Suppressor macrophage treated with lipopolysaccharide for 1 hour (primary cell): ENCODE measurements at regions not wholly inside any gene's neighbourhood (a gene's known extent, or its start where the extent isn't known, plus 50 kb on each side); places are given as distances from the start of the nearest gene placed in this dataset.

Experiments
- DNase-seq, 3 donors: peaks; one replicate each; pipeline ENCODE4 v3.0.0-alpha.2; 2020 to 2022

DNA sequence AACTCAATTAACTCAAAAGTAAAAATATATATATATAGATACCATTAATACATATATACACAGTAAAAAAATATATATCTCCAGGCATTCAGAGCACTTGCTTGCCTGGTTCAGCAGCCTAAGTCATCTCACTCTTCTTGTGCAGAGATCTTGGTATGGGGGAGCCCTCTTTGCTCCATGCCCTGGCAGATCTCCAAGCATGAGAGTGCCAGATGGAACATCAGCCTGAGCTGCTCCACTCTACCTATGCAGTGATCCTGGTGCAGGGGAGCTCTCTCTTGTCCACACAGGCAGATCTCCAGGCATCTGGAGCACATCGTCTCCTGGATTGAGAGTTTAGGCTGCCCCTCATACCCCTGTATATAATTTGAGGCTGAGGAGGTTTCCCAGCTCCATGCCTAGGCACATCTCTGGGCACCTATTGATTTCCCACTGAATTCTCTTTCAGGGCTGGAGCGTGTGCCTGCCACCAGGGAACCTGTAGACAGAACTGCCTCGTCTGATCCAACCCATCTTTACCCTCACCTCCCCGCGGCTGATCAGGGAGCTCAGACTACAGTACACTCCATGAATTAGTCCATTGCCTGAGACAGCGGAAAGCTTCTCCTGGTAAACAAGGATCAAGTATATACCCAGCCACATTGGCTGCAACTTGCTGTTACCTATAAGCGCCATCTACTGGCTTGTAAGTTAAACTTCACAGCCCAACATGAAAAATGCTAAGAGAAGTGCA is 342.4 kb upstream of the GRIA1 start:
- peak in 2 of 3 donors; percentile 0 to 2 for DNase-seq

DNA sequence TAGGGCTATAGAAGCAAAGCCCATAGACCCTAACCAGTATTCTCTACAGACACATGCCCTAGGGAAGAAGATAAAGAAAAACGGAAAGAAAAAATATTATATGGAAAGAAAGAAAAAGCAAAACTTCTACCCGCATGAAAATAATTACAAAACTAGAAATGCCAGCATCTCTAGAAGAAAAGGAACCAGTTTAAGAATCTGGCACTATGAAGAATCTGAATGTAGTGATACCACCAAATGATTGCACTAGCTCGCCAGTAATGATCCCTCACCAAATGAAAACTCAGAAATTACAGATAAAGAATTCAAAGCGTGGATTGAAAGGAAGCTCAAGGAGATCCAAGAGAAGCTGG is 341.9 kb upstream of the GRIA1 start:
- DNase-seq: no peak

DNA sequence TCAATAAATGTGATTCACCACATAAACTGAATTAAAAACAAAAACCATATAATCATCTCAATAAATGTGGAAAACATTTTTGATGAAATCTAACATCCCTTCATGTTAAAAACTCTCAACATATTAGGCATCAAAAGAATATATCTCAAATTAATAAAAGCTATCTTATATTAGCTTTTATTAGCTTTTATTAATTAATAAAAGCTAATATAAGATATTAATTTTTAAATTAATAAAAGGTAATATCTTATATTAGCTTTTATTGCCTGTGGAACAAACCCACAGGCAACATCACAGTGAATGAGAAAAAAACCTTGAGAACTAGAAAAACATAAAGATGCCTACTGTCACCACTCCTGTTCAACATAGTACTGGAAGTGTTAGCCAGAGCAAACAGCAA is 338.9 kb upstream of the GRIA1 start:
- no peak for DNase-seq

DNA sequence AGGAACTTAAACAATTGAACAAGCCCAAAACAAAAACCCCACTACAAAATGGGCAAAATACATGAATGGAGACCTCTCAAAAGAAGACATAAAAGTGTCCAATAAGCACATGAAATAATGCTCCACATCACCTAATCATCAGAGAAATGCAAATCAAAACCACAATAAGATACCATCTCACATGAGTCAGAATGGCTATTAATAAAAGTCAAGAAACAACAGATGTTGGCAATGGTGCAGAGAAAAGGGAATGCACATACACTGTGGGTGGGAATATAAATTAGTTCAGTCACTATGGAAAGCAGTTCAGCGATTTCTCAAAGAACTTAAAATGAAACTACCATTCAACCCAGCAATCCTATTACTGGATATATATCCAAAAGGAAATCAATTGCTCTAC is 337.4 kb upstream of the GRIA1 start:
- DNase-seq: no peak

DNA sequence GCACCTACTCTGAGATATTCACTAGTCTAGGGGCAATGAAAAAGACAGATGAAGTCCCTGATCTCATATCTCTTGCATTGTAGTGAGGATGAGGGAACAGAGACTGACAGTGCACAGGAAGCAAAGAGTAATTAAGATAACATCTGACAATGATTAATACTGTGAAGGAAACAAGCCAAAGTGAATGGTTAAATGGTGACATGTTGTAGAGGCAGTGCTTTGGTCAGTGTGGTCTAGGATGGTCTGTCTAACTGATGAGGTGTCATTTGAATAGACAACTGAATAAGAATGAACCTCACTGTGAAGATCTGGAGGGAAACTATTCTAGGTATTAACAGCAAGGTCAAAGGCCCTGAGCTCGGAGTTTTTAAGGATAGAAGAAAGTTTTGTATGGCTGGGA is 333.3 kb upstream of the GRIA1 start:
- no peak for DNase-seq

DNA sequence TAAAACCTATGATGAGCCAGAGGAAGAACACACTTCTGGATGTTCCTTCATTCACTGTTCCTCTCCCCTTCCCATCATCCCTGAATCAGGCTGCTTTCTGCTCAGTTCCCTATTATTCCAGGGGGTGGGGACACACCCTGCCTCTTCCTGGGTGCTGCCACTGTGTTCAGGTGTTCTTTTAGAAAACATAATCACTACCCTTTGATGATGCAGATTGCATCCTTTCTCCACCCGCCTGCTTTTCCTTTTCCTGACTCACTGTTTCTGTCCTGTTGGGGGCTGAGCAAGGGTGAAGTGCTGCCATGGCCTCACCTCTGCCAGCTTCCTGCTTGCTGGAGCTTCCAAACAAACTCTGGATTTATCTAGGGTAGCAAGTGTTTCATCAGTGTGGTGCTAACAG is 331.9 kb upstream of the GRIA1 start:
- DNase-seq: no peak

DNA sequence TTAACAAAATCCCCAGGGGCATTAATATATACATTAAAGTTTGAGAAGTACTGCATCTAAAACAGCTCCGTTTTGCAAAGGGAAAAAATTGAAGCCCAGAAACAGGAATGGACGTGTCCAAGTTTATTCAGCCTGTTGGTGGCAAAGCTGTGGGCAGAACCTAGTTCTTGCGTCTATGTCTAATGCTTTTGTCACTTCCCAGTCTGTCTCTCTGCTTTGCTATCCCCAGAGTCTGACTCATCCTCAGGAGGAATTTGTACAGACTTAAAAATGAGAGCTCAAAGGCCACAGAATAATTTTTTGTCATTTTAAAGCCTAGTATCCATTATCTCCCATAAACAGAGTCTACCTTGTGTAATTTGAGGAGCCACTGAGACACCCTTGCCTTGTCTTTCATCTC is 330.9 kb upstream of the GRIA1 start:
- no peak for DNase-seq

DNA sequence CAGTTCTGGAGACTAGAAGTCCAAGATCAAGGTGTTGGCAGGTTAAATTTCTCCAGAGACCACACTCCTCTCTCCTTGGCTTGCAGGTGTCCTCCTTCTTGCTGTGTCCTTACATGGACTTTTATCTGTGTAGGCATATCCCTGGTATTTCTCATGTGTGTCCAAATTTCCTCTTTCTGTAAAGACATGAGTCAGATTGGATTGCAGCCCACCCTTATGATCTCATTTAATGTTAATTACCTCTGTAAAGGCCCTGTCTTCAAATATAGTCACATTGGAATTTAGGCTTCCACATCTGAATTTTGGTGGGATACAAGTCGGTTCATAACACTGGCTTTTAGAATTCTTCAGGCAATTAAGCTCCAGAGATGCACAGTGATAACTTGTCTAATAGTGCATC is 322.2 kb upstream of the GRIA1 start:
- no peak for DNase-seq

DNA sequence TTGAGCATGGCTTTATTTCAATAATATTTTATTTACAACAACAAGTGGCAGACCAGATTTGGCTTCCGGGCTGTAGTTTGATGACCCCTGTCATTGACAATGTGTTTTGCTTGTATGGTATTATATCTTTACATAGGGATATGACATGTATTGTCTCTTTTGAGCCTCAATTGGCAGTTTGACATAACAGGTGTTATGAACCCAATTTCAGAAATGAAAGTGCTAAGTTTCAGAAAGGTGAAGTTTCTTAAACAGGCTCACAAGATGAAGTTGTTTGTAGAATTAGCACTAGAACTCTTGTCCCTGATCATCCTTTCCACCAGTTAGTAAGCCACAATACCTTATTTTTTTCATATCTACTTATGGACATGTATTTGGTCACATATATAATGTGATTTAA is 303.0 kb upstream of the GRIA1 start:
- no peak for DNase-seq

DNA sequence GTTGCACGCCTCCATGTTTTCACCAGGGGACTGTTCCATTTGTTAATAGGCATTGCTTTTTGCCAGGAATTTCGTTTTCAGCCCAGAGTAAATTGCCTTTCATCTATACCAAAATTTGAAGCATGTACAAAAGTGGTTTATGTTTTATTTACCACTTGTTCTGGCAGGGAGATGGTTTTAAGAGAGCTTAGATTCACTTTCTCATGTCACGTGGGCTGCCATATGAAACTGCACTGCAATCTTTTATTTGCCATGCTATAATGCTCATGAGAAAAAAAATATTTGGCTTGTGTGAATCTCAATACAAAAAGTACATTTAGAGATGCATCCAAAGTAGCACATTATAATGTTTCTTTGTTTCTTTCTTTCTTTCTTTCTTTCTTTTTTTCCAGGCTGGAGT is 284.1 kb upstream of the GRIA1 start:
- no peak for DNase-seq

DNA sequence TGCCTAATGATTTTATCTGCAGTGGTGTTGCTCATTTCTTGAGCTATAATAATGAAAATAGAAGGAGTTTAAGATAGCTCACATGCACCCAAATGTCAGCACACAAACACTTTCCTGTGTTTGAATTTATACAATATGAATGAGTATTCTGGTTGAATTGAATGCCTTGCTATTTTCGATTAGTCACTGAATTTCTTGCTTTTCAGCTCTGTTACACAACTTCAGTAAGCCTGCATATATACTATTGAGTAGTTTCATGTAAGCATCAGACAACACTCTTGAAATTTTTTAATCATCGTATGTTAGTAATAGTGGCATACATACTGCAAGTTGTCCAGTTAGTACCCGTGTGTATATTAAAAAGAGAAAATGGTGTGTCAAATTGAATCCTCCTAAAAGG is 281.5 kb upstream of the GRIA1 start:
- no peak for DNase-seq

DNA sequence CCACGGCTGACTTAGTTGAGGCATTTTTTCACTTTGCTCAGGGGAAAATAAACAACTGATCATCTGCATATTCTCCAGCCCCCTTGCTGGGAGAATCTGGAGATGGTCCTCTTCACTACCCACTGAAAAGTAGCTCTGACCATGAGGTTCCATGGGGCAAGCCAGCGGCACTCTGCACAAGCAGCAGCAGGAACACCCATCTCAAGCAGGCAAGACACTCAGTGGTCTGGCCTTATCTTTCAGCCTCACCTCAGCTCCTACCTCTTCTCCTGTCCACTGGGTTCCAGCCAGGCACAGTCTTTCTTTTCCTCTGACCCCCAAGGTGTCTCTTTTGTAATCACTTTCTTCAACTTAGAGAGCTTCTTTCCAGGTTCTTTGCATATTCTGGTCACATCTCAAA is 280.8 kb upstream of the GRIA1 start:
- DNase-seq: no peak

DNA sequence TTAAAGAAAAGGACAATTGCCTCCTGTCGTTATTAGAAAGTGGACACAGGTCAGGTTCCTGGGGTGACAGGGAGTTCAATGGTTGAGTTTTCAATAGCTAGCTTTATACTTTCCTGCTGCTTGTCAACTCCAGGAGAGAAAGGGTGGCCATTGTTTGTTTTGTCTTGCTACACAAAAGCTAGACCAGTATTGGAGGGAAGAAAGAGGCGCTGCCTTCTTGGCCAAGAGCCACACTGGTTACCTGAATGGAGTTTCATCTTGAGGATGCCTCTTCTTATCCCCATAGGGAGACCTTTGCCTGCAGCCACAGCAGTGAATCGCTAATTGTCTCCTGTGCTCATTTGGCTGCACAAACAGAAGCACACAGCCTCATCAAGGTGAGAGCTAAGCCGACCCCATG is 279.4 kb upstream of the GRIA1 start:
- no peak for DNase-seq

DNA sequence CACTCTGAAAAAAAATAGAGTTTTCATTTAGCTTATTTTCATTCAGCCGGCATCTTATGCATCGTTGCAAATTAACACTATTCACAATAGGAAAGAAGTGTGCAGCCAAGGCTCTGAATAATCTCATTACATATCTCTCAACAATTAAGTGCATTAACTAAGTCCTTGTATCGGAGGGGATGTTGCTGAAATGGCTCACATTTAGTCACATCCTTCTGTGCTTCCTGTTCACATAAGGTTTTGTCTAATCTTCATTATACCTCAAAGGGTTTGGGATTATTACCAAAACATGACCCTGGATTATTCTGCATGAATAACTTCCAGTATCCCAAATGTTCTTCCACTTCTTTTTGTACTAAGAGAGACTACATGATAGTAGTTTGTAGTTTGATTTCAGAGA is 278.0 kb upstream of the GRIA1 start:
- no peak for DNase-seq

DNA sequence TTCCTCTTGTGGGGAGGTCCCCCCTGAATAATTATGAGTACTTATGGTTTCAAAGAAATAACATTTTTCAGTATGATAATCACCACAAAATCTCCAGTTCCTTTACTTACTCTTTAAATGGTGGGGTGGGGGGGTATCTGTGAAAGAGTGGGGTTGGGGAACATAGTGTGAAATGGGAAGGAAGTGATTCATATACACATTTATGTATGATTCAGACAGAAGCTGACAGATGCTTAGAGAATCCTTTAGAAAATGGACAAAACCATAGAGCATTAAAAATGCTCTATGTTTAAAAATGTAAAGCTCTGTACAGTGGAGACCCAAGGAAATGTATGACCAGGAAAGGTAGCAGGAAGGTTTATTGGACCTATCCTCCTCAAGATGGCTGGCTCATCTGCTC is 267.5 kb upstream of the GRIA1 start:
- DNase-seq: no peak

DNA sequence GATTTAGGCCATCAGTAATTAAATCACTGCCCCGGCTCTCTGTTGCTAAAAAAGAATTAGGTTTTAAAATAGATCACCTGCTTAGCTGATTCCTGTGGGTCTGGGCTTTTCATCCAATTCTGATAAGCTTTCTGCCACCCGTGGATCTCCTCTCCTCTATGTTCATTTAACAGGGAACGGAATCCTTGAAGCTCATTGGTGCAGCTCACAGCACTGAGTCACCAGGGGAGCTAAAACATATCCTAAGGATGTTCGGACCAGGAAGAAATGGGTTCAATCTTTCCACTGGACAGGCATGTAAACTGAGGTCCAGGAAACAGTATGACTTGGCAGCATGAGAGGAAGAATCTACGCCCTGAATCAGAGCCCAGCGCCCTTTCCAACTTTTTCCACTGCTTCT is 267.1 kb upstream of the GRIA1 start:
- DNase-seq: no peak

DNA sequence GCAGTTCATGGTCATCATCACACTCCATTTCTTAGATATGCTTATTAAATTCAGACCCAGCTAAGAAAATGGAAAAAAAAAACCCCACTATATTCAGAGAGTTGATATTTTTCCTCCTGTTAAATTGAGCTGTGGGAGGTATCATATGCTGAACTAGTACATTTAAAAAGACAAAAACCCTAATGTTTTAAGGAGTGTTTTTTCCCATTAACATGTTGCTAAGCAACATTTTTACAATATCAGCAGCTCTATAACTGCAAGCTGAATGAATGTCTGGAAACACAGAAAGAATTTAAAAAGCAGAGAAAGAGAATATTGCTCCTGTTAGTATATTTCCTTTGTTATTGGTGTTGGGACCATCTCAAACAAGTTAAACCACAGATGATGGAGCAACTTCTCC is 265.8 kb upstream of the GRIA1 start:
- no peak for DNase-seq

DNA sequence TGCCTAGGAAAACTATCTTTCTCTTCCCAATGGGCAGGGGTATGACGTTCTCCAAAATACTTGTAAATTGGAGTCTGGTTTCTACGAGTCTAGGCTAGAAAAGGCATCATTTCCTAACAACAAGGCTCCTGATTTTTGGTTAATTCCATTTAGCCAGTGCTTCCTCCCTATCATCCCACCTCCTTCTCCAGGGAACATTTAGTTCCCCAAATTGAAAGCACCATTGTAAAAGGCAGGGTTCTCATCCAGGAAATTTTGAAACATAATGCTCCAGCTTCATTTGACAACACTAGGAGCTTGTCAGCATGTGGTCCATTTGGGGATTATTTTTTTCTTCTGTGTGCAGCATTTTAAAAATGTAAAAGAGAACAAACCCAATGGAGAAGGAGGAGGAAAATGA is 256.5 kb upstream of the GRIA1 start:
- DNase-seq: no peak

DNA sequence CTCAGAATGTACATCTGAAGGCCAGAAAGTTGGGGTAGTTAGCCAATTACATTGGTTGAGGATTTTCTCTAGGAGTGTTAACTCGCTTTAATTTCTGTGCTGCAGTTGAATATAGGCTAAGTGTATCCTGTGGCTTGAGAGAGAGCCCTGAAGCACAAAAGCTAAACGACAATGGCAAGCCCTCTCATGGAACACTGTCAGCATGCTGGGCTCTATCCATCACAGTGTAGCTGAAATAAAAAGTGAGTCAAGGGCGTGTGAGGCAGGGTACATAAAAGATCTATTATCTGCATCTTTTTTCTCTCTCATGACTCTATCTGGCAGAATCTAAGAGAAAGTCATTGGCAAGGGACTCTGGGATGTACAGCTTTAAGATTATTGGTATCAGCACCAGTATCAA is 254.2 kb upstream of the GRIA1 start:
- DNase-seq: no peak

DNA sequence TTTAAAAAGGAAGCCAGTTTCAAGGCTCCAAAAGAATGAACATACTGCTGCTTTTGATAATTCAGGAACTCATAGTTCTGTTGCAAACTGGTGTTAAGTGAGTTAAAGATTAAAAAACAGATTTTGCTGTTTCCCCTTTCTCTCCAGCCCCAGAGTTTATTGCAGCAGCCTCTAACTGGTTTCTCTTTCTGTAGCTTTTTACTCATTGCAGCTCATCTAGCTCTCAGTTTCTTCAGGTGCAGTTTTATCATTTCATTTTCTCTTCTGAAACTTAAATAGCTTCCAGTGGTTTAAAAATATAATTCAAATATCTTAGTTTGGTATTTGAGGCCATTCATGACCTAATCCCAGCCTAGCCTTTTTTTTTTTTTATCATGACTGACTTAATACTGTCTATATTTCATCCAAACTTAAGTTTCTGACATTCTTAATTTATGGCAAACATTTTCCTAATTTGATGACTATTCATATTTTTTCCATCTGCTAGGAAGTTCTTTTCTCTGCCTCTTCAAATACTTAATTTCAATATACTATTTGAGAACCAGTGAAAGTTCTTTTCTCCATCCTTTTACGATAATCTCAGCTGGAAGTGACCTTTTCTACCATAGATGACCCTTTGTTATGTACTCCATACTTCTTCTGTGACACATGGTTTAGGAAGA is 252.7 kb upstream of the GRIA1 start:
- no peak for DNase-seq

DNA sequence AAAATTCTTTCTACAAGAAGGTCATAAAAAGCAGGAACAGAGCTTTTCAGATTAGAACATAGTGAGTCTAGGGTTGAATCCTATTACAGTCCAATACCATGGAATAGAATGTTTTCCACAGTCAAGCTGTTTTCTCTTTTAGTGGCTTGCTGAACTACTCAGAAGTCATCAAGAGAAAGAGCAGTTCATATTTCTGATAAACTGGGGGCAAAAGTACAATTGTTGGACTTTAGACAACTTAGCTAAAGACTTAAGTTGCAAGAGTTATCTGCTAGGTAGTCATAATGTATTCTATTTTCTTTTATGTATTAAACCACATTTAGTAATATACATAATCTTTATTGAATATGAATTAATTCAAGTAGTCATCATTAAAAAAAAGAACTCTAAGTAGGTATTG is 233.1 kb upstream of the GRIA1 start:
- DNase-seq: no peak

DNA sequence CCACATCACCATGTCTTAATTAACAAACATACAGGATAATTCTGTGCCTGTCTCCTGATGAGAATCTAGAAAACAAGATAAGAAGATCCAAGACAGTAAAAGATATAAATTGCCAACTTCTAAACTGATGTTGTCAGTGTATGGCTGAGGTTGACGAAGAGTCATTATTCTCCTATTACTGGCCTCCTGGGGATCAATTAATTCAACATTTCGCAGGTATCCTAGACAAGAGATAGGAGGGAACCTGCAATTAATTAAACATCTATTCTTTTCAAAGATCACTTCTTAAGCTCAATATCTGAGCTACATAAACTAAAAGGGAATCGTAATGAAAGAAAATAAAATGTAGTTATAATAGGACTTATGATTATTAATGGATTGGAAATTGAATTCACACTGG is 232.0 kb upstream of the GRIA1 start:
- DNase-seq: peak in 1 of 3 donors; percentile 0

DNA sequence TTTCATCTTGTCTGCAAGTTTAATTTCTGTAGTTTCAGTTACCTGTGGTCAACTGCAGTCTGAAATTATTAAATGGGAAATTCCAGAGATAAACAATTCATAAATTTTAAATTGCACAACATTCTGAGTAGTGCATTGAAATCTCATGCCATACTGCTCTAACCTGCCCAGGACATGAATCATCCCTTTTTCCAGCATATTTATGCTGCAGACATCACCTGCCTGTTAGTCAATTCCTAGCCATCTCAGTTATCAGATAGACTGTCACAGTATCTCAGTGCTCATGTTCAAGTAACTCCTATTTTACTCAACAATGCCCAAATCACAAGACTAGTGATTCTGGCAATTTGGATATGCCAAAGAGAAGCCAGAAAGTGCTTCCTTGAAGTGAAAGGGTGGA is 223.0 kb upstream of the GRIA1 start:
- no peak for DNase-seq

DNA sequence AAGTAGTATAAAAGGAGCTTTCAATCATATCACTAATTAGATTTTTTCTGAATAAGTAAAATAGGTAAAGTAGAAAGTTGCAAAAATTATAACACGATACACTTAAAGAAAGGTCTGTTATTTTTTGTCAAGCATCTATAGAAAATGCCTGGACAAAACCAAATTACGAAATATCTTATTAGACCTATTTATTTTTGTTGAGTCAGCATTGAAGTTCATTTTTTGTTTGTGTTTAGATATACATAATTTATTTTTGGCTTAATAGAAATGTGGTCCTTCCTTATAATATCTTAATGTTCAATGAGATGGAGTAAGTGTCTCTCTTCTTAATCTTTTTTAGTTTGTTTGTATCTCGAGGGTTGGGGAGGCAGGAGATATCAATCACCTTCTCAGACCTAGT is 214.8 kb upstream of the GRIA1 start:
- DNase-seq: no peak

DNA sequence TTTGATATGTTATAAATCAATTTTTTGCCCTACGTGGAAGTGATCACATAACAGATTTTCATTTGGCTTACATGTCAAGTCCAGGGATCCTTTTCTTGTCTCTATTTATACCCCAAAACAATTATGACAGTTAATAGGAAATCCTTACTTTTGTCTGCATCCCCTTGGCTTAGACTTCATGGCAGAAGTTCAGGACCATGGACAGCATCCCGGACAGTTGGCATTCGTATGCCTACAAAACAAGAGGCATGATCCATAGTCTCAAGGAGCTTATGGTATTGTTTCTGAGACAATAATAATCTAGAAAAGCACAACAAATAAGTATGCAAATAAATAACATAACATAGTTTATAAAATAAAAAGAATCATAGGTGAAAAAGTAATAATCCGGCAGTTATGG is 214.3 kb upstream of the GRIA1 start:
- peak; percentile 1 to 20 (median 18) for DNase-seq
